Cardiac fibroblast (primary cell): ENCODE measurements at regions not wholly inside any gene's neighbourhood (a gene's known extent, or its start where the extent isn't known, plus 50 kb on each side); places are given as distances from the start of the nearest gene placed in this dataset.

ENCODE experiments used
- DNase-seq, 2 donors: peaks; one replicate each; pipeline versions ENCODE4 v3.0.0 to v3.0.0-alpha.2; 2010; ENCODE audit warnings: low read depth in 2 of 2
- H3K4me3 ChIP-seq, 2 donors: replicated peaks in 1 of 2; 1 replicate in 1 of 2; 2 replicates in 1 of 2; pipeline ENCODE4 v1.5.1; 2011; ENCODE audit warnings: low read depth in 2 of 2, low read length in 2 of 2, mild to moderate bottlenecking in 2 of 2, moderate library complexity in 1 of 2
- TF ChIP-seq, protein P1 (sequence below): IDR thresholded peaks from one replicate; pipeline ENCODE4 v1.5.1; 2011; ENCODE audit warnings: low read depth, mild to moderate bottlenecking, low read length, inconsistent platforms

DNA sequence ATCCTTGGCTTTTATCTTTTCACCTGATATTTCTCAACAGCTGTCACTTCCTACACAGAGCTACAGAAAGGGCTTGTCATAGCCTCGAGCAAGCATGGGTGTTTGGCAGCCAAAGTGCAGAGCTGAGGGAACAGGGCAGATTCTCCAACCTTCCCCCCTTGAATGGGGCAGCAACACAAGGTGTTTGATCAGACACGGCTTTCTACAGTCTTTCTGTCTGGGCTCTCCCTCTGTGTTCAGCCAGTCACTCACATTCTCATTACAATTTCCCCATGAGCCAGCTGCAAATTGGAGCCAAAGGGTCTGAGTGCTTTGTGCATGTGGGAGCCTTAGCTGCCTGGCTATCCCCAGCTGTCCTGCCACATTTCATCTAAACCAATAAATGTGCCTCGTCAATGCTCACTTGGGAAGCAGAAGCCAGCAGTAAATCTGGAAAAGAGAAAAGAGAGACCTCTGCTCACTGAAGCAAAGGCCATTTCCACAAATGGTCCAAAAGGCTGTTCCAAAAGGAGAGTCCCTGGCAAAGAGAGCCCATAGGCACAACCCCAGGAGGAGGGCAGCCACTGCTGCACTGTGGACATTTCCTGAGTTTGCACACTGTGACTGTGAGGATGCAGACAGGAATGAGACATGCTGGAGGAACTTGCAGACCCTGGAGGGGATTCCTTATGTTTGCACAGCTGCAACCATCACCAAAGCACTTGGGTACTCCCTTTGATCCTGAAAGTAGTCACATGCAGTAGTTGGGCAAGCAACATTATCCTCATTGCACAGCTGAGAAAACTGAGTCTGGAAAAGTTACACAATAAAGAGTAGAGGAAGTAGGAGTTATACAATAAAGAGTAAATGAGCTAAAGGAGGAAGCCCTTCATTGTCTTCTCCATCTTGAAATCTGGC lies 186.8 kb downstream of the FAM181B start:
- DNase-seq, result no peak
- TF ChIP-seq, protein P1, sequence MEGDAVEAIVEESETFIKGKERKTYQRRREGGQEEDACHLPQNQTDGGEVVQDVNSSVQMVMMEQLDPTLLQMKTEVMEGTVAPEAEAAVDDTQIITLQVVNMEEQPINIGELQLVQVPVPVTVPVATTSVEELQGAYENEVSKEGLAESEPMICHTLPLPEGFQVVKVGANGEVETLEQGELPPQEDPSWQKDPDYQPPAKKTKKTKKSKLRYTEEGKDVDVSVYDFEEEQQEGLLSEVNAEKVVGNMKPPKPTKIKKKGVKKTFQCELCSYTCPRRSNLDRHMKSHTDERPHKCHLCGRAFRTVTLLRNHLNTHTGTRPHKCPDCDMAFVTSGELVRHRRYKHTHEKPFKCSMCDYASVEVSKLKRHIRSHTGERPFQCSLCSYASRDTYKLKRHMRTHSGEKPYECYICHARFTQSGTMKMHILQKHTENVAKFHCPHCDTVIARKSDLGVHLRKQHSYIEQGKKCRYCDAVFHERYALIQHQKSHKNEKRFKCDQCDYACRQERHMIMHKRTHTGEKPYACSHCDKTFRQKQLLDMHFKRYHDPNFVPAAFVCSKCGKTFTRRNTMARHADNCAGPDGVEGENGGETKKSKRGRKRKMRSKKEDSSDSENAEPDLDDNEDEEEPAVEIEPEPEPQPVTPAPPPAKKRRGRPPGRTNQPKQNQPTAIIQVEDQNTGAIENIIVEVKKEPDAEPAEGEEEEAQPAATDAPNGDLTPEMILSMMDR, result no peak
- H3K4me3 ChIP-seq, result no peak overlapping the region

DNA sequence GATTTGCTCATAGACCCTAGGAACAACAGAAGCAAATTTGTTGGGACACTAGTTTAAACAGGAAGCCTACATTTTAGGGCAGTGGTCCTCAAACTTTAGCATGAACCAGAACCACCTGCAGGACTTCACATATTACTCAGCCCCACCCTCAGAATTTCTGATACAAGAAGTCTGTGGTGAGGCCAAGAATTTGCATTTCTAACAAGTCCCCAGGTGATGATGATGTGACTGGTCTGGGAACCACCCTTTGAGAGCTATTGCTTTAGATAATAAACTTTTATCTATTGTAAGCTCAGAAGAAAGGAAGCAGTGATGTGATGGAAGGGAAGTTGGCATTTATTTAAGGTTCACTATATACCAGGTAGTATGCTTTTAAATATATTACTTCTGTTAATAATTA lies 194.0 kb downstream of the FAM181B start:
- TF ChIP-seq, protein P1, result no peak
- DNase-seq, result no peak
- H3K4me3 ChIP-seq, result no peak overlapping the region

DNA sequence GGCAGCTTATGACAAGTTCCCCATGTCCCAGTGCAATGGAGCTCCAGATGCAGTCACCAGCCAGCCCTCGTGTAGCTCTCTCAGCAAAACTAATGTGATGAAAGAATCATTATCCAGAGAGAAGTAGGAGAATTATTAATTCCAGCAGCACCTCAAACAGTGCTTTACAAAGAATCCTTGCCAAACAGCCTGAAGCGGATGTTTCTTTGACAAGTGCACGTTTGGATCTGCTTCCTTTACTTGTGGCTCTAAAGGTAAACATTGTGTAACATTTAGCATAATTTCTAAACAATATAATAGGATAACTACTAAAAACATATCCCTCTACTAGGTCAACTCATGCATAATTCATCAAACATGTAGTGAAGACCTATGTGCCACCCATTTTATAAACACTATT lies 197.0 kb downstream of the FAM181B start:
- TF ChIP-seq, protein P1, result no peak

DNA sequence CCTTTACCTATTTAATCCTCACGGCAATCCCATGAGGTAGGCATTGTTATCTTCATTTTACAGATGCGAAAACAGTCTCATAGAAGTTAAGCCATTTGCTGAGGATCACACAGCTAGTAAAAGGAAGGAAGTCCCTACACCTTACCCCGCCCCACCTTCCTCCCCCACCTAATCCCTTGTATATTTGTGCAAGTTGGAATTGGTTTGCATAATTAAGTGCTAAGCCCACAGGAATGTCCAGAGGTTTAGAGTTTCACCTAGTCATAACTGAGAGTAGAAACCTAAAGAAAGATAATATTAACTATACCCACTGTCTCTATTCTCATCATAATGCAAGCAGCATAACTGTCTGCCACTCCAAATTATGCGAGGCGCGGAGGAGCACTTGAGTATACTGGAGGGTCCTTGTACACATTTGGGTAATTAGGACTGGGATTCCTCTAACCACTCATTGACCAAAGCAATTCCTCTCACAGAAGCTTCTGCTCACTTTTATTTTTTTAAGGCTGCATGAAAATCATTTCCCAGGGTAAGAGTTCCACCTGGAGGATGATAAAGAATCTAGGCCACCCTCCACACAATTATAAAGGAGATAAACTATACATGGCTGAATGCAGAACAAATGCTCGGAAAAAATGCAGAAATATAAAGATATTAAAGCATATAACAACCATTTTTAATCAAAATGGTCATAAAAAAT lies 199.9 kb downstream of the FAM181B start:
- no peak overlapping the region for H3K4me3 ChIP-seq
- TF ChIP-seq, protein P1, result no peak
- no peak for DNase-seq

More for the DNA sequence above, 197.0 kb downstream of the FAM181B start:
- DNase-seq, result no peak
- H3K4me3 ChIP-seq, result no peak overlapping the region

DNA sequence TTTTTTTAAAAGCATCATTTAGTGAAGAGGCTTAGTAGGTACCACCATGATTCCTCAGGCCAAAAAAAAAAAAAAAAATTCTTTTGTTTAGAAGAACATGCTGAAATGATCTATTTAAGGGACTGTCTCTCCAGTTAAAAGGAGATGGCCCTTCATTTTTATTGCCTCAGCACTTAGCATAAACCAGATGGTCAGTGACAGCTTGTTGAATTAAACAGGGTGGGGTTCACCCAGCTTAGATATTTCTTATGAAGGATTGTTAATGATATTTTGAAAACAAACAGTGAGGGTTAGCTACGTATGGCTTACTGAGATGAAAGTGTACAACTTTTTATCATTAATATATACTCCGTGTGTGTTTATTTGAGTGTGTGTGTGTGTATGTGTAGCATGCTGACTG lies 203.7 kb downstream of the FAM181B start:
- no peak overlapping the region for H3K4me3 ChIP-seq
- no peak for DNase-seq
- TF ChIP-seq, protein P1, result no peak

DNA sequence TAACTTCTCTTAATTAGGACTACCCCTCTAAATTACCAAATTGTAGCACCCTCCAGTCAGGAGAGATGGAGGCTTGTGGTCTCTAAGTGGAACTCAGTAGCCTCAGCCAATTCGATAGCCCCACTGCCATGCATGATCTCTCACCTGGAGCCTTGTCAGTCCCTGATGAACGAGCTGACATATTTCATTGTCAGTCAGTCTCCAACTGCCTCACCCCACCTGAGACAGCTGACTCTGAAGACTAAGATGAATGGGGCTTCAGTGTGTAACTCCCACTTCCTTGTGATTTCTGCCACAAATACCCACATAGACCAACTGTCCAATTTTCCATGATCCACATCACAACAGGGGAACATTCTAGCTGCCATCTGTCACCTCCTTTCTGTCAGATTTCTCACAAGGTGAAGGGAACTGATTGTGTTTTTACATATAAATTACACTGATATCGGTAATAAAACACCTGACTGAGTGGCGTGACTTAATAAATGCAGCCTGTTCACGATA lies 206.5 kb downstream of the FAM181B start:
- TF ChIP-seq, protein P1, result no peak
- H3K4me3 ChIP-seq, result no peak overlapping the region
- no peak for DNase-seq
